Jurkat, Clone E6-1 (cell line): ENCODE measurements at regions not wholly inside any gene's neighbourhood (a gene's known extent, or its start where the extent isn't known, plus 50 kb on each side); places are given as distances from the start of the nearest gene placed in this dataset.

ENCODE experiments used
- DNase-seq: peaks from one replicate; pipeline ENCODE4 v3.0.0-alpha.2; 2011; ENCODE audit warnings: low read depth, low spot score
- H3K4me3 ChIP-seq: 2 replicates; pipeline ENCODE4 v1.5.1; 2011; ENCODE audit warnings: mild to moderate bottlenecking, low read length, control low read depth, moderate library complexity

DNA sequence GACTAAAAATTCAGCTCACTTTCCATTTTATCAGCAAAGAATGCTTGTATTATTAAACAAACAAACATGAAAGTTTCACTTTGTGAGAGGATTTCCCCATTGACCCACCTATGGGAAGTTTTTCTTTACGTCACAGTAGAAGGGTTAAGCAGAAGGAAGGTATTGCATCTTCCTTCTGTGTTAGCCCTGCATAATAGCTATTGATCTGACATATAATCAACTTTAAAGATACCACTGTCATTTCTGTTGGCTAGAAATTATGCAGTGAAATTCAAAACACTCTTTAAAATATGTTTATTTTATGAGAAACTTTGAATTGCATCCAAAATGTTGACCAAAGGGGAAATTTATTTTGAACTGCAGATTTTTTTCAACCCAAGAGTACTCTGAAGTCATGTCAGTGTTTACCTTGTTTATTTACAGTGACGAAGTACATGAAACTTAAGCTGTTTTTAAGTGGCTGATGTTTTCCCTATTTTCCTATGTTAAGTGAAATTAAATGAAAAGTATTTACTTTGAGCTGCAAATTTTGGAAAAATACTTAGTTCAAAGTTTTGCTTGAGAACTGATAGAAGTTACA is 566.4 kb downstream of the ZEB2 start:
- no peak for DNase-seq
- H3K4me3 ChIP-seq: no peak overlapping the region

DNA sequence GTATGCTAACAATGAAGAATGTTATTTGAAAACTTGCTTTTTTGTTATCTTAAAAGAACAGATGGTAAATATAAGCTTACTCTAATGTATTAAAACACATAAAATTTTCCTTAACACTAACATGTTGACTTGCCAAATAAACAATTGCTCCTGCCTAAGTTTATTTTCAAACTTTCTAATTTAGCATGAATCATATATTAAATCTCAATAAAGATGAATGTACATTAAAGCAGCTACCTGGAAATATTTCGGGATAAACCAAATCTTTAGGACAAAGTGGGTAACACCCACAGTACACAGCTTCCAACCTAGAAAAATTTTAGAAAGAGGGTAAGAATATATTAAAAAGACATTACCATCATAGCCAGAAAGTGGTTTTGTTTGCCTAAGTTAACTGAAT is 567.4 kb downstream of the ZEB2 start:
- no peak for DNase-seq

DNA sequence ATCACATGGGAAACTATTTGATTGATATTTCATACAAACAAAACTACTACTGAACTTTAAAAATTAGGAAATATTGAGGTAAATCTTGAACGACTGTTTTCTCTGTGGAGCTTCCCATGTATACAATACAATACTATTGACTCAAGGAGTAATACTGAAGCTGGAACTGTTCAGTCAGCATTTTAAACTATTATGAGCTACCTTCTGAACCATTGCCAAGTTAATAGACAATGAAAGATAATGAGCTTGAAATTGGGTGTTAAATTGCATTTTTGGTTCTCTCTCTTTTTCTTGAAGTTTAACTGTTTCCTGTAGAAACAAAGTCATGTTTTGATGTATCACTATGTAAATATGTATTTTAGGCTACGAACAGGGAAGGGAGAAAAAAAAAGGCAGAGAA is 569.2 kb downstream of the ZEB2 start:
- DNase-seq: no peak

More for the DNA sequence above, 567.4 kb downstream of the ZEB2 start:
- no peak overlapping the region for H3K4me3 ChIP-seq

DNA sequence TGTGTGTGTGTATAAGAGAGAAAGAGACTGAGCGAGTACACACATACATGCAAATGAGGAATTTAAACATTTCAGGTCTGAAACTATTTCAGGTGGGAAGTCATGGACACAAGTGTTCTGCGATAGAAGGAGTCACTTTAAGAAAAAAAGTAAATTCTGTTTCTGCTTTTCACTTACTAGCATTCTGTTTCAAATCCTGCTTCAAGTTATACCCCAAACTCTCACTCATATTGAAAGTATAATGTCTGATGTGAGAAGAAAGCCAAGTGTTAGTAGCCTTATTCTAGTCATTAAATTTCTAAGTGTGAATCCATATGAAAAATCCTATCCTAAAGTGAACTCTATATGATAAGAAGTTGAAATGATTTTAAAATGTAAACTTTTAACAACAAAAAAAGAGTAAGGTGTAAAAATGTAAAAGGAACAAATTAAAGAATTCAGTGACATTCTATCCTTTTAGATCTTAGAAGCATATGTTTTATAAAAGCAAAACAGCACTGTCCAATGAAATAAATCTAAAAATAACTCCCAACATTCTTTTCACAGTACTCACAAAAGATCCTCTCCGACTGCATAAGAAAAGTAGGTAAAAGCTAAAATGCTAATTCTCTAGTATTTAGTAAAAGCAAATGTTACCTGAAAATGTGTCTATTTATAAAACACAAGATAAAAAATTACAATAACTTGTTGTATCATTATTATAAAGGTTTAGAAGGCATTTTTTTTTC is 570.6 kb downstream of the ZEB2 start:
- DNase-seq: no peak
- H3K4me3 ChIP-seq: no peak overlapping the region

More for the DNA sequence above, 569.2 kb downstream of the ZEB2 start:
- H3K4me3 ChIP-seq: no peak overlapping the region

DNA sequence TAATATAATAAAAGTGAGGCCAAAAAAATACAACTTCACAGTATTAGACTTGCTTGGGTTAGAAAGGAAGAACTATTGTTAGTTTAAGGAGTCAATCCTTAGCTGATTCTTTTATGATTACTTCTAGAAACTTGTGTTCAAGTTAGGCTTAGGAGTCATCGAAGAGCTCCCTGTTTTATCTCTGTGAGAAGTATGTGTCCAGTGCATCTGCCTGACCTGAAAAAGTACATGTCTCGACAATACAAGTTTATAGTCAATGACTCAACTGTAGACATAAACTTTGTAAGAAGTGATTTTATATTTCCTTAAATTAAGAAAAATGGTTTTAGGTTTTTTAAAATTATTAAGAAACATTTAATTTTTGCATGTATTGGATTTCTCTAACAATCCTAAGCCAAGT is 571.2 kb downstream of the ZEB2 start:
- H3K4me3 ChIP-seq: no peak overlapping the region
- no peak for DNase-seq

DNA sequence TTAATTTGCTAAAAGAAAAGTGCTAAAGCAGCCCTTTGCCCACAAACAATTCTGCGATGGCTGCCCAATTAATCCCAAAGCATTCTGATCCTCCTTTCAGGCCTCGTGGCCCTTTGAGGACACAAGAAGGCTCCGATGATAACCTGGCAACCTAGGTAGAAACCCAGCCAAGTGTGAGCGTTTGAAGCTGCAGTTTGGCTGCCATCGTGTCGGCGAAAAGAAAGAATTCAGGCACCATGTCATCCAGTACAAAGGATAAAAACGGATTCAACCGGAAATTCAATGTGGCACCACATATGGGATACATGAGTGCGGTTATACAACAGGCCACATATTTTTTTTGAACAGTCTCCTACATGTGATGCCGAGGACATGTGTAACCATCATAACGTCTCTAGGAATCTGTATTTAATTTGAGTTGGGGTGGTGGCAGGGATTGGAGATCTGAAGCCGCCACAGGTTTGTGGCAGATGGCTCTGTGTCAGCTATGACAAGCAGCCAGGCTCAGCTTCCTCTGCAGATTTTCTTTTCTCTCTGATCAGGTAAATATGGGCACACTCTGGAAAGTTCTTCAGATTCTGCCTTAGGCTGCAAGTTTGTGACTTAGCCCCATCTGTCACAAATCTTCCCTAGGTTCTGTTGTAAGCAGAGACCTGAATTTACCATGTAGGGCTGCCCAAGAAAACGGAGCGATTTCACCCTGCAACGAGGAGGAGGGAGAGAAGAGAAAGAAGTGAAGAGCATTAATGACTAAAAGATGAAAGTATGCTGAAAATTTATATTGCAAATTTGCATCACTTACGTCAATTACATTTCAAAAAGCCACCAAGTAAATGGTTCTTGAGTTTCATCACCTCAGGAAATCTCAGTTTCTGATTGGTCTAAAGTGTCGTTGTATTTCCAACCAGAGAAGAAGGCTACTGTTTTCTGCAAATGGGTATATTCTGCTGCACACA is 573.2 kb downstream of the ZEB2 start:
- H3K4me3 ChIP-seq: no peak overlapping the region
- DNase-seq: no peak

DNA sequence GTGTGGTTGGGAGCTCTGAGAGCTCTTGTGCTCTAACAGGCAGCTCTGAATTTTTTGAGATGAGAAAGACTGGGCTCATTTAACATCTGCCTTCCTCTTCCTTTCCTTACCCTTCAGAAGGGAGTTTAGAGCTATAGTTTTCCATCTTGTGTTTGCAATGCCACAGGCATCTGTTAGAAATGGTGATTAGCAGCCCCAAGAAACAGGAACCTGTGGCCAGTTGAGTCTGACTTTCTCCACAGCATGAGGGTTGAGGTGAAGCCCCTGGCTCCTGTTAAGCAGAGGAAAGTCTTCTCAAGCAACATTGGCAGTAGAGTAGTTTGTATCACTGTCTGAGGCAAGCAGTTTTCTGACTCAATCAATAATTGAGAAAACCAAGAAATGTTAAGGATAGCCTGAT is 577.4 kb downstream of the ZEB2 start:
- H3K4me3 ChIP-seq: no peak overlapping the region
- no peak for DNase-seq

DNA sequence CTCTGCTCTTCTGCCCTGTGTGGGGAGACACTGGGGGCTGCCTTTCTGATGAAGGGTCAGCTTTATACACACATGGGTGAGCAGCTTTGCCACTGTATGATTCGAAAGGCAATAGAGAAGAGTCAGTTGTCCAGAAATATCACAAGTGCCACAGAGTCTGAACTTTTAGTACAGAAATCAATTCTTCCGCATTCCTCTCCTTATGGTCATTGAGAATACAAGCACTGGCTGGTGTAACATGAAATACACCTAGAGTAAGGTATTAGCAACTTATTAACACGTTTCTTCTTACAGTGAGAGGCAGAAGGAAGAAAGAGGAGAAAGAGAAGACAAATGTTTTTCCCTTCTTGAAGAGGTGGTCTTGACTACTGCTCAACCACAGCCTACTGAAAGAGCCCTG is 579.2 kb downstream of the ZEB2 start:
- no peak overlapping the region for H3K4me3 ChIP-seq
- DNase-seq: no peak

DNA sequence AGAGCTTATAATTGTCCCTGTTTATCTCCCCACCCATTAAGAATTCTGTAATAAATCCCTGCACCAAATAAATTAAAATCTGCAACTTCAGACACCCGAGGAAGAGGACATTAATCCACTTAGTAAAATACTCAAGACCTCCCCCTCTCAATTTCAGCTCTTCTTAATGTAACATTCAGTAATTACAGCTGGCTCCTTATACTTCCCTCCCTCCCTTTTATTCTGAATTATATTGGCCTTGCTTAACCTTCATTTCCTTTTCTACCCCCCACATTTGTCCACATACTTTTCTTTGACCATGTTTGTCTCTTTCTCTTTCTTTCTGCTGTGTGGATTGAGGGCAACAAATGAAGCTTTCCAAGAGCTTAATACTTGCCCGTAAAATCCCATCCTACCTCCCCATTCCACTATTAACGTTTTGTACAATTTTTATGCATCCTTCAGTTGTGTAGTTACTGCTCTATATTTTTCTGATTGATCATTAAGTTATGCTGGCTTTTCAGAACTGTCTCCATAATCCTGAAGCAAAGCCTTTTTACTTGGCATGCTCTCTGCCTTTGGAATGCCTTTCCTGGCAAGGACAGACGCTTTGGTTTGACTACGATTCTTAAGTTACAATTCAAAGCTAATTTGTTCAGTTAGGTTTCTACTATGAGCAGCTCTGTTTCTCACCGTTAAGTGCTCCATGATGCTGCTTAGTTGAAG is 580.1 kb downstream of the ZEB2 start:
- DNase-seq: no peak

DNA sequence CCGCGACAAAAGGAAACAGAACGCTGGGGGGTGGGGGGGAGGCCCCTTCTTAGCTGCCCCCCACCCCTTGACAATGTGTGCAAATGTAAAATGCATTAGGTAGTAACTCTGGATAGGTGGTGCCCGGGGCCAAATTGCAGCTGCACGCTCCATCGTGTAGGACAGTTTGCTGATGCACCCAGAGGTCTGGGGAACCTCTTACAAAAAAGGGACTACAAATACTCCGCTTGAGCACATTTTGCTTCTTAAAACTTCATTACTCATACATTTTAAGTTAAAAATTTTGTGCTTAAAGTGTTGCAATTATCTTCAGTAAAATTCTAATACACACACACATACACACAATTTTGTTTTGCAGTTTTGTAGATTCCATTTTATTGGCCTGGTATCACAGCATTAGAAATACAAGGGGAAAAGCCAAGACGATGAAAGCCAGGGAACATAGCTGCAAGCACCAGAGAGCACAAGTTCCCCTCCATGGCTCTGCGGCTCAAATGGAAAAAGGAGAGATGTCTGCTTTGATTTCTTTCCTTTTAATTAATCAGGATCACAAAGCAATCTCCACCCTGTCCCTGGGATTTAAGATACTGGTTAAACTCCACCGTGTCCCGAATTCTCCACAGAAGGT is 582.1 kb downstream of the ZEB2 start:
- no peak overlapping the region for H3K4me3 ChIP-seq

More for the DNA sequence above, 580.1 kb downstream of the ZEB2 start:
- H3K4me3 ChIP-seq: no peak overlapping the region

DNA sequence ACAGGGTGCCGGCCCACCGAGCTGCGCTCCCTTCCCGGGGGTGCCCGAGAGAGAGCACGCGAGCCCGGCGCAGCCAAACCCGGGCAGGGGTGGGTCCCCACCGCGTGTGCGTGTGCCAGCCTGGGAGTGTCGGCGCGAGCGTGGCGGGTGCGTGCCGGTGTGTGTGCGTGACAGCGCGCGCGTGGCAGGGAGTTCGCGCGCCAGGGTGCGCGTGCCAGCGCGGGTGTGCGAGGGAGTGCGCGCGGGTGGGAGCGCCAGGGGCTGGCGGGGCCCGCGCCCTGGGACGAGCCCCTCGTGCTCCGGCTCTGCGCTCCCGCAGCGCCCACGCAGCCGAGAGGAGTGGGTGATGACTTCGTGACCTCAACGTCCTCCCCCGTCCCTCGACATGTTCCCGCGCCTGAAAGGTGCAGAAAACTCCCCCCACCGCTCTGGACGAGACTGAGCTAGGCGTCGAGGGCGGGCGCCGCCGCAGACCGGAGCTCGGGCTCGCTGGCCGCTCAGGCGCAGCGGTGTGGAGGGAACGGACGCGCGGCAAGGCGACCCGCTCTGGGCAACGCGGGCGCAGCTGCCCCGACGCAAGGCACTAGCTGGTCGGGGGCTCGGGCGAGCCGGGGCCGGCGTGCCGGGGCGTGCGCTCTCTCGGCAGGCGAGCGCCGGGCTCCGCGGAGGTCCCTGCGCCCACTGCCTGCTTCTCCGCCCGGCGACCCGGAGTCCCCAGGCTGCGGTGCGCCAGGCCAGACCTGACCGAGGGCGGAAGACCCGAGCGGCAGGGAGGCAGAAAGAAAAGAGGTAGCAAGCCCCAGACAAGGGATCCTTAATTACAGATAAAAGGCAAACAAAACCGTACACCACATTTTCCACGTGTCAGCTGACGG is 582.8 kb downstream of the ZEB2 start:
- no peak for DNase-seq
- H3K4me3 ChIP-seq: no peak overlapping the region

More for the DNA sequence above, 582.1 kb downstream of the ZEB2 start:
- no peak for DNase-seq

DNA sequence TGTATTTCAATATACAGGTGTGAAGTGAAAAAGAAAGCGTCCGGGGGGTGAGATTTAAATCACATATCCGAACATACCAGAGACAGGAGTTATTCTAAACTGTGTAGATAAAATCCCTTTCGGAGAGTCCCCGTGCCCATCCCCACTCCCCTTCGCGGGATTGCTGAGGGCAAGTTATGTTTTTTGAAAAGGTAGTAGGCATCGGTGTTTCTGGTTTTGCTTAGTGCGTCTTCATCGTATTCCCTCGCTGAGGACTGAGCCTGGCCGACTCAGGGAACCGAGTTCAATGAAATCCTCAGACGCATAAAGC is 583.4 kb downstream of the ZEB2 start:
- H3K4me3 ChIP-seq: no peak overlapping the region
- DNase-seq: no peak

DNA sequence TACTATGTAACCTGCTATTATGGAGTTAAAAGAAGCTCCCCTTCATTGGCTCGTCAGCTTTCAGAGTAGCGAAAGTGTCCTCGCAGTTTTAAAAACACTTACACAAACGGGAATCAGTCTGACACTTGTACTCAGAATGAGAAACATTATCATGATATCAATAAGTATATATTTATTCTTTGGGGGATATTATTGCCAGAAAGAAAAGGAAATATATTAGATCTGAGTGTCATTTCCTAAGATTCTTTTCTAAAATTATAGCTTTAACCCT is 584.5 kb downstream of the ZEB2 start:
- no peak for DNase-seq
- no peak overlapping the region for H3K4me3 ChIP-seq

DNA sequence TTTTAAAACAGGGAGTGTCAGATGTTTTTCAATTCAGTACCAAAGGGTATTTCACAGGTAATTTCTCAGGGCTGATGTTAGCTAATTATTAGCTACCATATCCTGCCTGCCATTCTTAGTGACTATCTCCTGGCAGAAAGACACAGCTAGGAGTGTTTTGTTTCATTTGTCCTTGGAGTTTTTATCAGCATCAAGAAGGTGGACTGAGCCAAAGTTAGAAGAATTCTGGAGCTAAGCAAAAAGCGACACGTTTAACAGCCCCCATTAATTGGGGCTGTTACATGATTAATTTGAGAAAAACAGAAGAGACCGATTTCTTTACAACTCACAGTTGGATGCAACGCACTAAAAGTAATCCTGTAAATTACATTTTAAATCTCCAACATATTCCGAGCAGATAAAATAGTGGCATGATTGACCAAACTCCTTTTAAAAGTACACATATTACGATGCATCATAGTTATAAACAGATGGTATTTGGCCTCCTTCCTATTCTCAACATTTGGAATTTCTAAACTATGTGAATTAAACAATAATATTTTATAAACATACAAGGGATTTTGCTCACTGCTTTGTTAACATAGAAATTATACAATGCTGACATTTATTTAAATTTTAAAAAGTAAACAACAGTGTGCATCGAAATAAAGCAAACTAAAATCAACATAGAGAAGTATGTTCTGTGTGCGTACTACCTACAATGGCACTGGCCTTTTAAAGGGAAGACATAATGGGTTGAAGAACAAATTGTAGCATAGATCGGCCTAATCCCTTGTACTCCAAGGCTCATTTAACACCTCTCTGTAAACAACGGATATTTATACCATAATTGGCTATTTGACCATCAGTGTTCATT is 585.1 kb downstream of the ZEB2 start:
- H3K4me3 ChIP-seq: no peak overlapping the region
- no peak for DNase-seq

DNA sequence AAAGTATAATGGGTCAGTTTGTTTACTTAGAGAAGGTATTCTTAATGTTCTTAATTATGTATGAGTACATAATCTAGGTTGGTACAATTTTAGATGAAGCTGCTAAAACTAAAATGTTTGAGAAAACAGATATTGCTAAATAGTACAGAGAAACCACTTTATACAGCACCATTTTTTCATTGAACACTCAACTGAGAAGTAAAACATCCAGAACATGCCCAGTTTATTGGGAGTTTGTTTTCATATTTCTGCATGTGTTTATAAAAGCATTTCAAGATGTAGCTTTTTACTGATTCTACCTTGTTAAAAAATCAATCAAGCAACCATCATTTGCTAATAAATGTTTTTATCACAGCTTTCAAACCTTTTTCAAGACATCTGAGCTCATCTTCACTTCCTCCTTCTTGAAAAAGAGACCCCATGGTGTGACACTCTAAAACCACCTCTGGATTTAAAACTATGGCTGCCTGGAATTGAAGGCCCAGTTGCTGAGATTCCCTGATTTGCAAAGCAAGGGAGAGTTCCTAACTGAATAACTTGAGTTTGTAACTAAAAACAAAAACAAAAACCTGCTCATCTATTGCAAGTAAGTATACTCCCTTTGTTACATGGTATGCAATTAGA is 585.9 kb downstream of the ZEB2 start:
- DNase-seq: no peak
- no peak overlapping the region for H3K4me3 ChIP-seq

DNA sequence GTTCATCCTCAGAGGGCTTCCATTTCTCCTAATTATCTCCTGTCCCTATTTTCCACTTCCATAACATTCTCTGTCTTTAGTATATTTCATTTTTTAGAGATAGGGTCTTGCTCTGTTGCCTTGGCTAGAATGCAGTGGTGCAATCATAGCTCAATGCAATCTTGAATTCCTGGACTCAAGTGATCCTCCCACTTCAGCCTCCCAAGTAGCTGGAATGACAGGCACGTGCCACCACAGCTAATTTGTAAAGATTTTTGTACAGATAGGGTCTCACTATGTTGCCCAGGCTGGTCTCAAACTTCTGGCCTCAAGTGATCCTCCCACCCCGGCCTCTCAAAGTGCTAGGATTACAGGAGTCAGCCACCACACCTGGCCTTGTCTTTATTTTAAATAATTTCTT is 589.0 kb downstream of the ZEB2 start:
- no peak for DNase-seq
- no peak overlapping the region for H3K4me3 ChIP-seq

DNA sequence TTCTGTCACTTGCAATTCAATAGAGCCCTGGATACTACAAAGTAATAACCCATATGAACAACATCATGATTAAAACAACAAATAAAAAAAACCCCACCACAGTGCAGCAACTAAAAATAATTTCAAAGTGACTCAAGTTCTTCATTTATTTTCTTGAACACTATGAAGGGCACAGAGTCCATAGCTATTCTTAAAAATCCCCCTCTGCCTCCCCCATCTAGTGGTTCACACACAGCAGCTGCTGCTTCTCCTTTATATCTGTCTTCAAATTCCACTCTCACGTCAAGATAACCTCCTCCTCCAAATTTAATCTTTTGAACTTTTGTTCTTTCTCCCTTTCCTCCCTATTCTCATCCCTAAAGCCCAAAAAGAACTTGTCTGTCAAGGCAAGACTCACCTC is 591.3 kb downstream of the ZEB2 start:
- H3K4me3 ChIP-seq: no peak overlapping the region
- no peak for DNase-seq
